ENCODE measurements at regions not wholly inside any gene's neighbourhood (a gene's known extent, or its start where the extent isn't known, plus 50 kb on each side); places are given as distances from the start of the nearest gene placed in this dataset.

DNA sequence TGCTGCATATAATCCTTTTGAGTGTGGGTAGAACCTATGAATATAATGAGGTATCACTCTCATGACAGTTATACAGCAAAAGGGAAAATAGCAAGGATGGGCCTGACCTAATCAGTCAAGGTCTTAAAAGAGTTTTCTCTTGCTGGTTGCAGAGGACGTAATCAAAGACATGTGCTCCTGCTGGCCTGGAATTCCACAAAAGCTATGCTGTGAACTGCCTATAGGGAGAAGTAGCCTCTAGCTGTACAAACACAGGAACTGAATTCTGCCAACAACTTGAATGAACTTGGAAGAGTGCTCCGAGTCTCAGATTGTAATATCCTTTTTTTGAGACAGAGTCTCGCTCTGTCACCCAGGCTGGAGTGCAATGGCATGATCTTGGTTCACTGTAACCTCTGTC is 195.6 kb downstream of the PLK2 start:
- TF ChIP-seq, protein P1, sequence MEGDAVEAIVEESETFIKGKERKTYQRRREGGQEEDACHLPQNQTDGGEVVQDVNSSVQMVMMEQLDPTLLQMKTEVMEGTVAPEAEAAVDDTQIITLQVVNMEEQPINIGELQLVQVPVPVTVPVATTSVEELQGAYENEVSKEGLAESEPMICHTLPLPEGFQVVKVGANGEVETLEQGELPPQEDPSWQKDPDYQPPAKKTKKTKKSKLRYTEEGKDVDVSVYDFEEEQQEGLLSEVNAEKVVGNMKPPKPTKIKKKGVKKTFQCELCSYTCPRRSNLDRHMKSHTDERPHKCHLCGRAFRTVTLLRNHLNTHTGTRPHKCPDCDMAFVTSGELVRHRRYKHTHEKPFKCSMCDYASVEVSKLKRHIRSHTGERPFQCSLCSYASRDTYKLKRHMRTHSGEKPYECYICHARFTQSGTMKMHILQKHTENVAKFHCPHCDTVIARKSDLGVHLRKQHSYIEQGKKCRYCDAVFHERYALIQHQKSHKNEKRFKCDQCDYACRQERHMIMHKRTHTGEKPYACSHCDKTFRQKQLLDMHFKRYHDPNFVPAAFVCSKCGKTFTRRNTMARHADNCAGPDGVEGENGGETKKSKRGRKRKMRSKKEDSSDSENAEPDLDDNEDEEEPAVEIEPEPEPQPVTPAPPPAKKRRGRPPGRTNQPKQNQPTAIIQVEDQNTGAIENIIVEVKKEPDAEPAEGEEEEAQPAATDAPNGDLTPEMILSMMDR (IDR thresholded peaks at IDR 0.05): no peak
- TF ChIP-seq, protein P2, sequence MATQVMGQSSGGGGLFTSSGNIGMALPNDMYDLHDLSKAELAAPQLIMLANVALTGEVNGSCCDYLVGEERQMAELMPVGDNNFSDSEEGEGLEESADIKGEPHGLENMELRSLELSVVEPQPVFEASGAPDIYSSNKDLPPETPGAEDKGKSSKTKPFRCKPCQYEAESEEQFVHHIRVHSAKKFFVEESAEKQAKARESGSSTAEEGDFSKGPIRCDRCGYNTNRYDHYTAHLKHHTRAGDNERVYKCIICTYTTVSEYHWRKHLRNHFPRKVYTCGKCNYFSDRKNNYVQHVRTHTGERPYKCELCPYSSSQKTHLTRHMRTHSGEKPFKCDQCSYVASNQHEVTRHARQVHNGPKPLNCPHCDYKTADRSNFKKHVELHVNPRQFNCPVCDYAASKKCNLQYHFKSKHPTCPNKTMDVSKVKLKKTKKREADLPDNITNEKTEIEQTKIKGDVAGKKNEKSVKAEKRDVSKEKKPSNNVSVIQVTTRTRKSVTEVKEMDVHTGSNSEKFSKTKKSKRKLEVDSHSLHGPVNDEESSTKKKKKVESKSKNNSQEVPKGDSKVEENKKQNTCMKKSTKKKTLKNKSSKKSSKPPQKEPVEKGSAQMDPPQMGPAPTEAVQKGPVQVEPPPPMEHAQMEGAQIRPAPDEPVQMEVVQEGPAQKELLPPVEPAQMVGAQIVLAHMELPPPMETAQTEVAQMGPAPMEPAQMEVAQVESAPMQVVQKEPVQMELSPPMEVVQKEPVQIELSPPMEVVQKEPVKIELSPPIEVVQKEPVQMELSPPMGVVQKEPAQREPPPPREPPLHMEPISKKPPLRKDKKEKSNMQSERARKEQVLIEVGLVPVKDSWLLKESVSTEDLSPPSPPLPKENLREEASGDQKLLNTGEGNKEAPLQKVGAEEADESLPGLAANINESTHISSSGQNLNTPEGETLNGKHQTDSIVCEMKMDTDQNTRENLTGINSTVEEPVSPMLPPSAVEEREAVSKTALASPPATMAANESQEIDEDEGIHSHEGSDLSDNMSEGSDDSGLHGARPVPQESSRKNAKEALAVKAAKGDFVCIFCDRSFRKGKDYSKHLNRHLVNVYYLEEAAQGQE (IDR thresholded peaks at IDR 0.05; ENCODE audit: insufficient read depth in 1 of 2, low read depth in 2 of 2, low read length in 1 of 2): no peak

Data from Panc1 (cell line).